MM.1S (cell line): ENCODE measurements at regions not wholly inside any gene's neighbourhood (a gene's known extent, or its start where the extent isn't known, plus 50 kb on each side); places are given as distances from the start of the nearest gene placed in this dataset.

ENCODE experiments used
- DNase-seq: peaks from one replicate; pipeline ENCODE4 v3.0.0-alpha.2; 2015
- H2AFZ ChIP-seq: fragments of 300-600 bp; sonication (generic); 2 replicates; pipeline ENCODE4 v1.6.0; 2016; ENCODE audit warnings: antibody characterized with exemption, low read length
- H3F3A ChIP-seq: fragments of 300-600 bp; sonication (generic); 2 replicates; pipeline ENCODE4 v1.6.1; 2016; ENCODE audit warnings: mild to moderate bottlenecking, antibody characterized with exemption, low read length, moderate library complexity, mixed read lengths; ENCODE audit not compliant: insufficient read depth
- H3K27ac ChIP-seq: fragments of 300-600 bp; sonication (generic); 2 replicates; pipeline ENCODE4 v1.5.1; 2016; ENCODE audit warnings: mild to moderate bottlenecking, low read length
- H3K27me3 ChIP-seq: fragments of 300-600 bp; sonication (generic); replicated peaks from 2 replicates; pipeline ENCODE4 v1.6.0; 2016; ENCODE audit warnings: low read length; ENCODE audit not compliant: insufficient read depth
- H3K36me3 ChIP-seq: fragments of 300-600 bp; sonication (generic); replicated peaks from 2 replicates; pipeline ENCODE4 v1.6.1; 2016; ENCODE audit warnings: mild to moderate bottlenecking, low read length, mixed read lengths; ENCODE audit not compliant: insufficient read depth
- H3K4me1 ChIP-seq: fragments of 300-600 bp; sonication (generic); 2 replicates; pipeline ENCODE4 v1.6.1; 2016; ENCODE audit warnings: low read length, mixed read lengths
- H3K4me2 ChIP-seq: fragments of 300-600 bp; sonication (generic); 2 replicates; pipeline ENCODE4 v1.6.0; 2016; ENCODE audit warnings: low read depth, low read length
- H3K4me3 ChIP-seq: fragments of 300-600 bp; sonication (generic); 2 replicates; pipeline ENCODE4 v1.5.1; 2016; ENCODE audit warnings: low read length, mixed read lengths
- H3K79me2 ChIP-seq: fragments of 300-600 bp; sonication (generic); 2 replicates; pipeline ENCODE4 v1.6.1; 2016; ENCODE audit warnings: mixed run types, low read length, mixed read lengths
- H3K9ac ChIP-seq: fragments of 300-600 bp; sonication (generic); 2 replicates; pipeline ENCODE4 v1.6.1; 2016; ENCODE audit warnings: low read length, mixed read lengths
- H3K9me2 ChIP-seq: fragments of 300-600 bp; sonication (generic); replicated peaks from 2 replicates; pipeline ENCODE4 v1.6.1; 2016; ENCODE audit warnings: mild to moderate bottlenecking, low read length, mixed read lengths; ENCODE audit not compliant: insufficient read depth
- H3K9me3 ChIP-seq: fragments of 300-600 bp; sonication (generic); replicated peaks from 2 replicates; pipeline ENCODE4 v1.6.1; 2016; ENCODE audit warnings: mild to moderate bottlenecking, low read length, mixed read lengths; ENCODE audit not compliant: insufficient read depth
- H4K20me1 ChIP-seq: fragments of 300-600 bp; sonication (generic); 2 replicates; pipeline ENCODE4 v1.6.1; 2016; ENCODE audit warnings: mild to moderate bottlenecking, low read length, moderate library complexity, mixed read lengths; ENCODE audit not compliant: insufficient read depth
- EZH2 ChIP-seq: fragments of 300-600 bp; sonication (generic); optimal IDR thresholded peaks from 2 replicates; pipeline ENCODE3; 2017; ENCODE audit warnings: low read depth, mild to moderate bottlenecking, antibody characterized with exemption, low read length, mixed read lengths
- EZH2phosphoT487 ChIP-seq: fragments of 300-600 bp; sonication (generic); IDR thresholded peaks from 2 replicates; pipeline ENCODE4 v1.6.1; 2018; ENCODE audit warnings: antibody characterized with exemption, low read length
- TF ChIP-seq, protein P1 (sequence below): fragments of 300-600 bp; sonication (generic); IDR thresholded peaks from 2 replicates; pipeline ENCODE4 v1.5.1; 2016; ENCODE audit warnings: antibody characterized with exemption, low read length, mixed read lengths

DNA sequence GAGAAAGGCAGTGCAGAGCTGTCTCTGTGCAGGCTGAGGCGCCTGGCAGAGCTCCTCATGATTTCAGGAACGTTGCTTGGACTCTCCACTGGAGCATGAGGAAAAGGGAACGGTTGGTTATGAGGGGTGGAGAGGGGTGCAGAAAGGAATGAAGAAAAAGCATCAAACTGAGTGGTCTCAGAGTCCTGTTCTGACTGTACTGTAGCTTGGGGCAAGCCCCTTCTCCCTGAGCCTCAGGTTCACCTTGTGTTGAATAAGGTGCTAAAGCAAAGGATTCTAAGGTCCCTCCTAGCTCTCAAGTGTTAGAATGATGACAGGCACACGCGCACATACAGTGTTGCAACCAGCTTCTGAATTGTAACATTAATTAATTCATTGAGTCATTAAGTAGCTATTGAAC, 125.2 kb upstream of the PARP11 start:
- DNase-seq, result no peak
- Histone ChIP-seq H3K36me3 (no peaks in the 10 kb centered on the region), H3K9me2 (no peaks in the 10 kb centered on the region), H3K9me3 (no peaks in the 10 kb centered on the region), H3K27ac (no peak overlapping the region), H3K4me1 (no peaks in the 10 kb centered on the region), H3K79me2 (no peaks in the 10 kb centered on the region), H3K9ac (no peak overlapping the region), H3F3A (no peaks in the 10 kb centered on the region), H3K4me2 (no peak overlapping the region), H3K27me3 (no peaks in the 10 kb centered on the region), H4K20me1 (no peaks in the 10 kb centered on the region), H2AFZ (no peak overlapping the region), H3K4me3 (no peak overlapping the region)
- TF ChIP-seq EZH2 (no peak), EZH2phosphoT487 (no peak)
- TF ChIP-seq, protein P1, sequence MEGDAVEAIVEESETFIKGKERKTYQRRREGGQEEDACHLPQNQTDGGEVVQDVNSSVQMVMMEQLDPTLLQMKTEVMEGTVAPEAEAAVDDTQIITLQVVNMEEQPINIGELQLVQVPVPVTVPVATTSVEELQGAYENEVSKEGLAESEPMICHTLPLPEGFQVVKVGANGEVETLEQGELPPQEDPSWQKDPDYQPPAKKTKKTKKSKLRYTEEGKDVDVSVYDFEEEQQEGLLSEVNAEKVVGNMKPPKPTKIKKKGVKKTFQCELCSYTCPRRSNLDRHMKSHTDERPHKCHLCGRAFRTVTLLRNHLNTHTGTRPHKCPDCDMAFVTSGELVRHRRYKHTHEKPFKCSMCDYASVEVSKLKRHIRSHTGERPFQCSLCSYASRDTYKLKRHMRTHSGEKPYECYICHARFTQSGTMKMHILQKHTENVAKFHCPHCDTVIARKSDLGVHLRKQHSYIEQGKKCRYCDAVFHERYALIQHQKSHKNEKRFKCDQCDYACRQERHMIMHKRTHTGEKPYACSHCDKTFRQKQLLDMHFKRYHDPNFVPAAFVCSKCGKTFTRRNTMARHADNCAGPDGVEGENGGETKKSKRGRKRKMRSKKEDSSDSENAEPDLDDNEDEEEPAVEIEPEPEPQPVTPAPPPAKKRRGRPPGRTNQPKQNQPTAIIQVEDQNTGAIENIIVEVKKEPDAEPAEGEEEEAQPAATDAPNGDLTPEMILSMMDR, result no peak

DNA sequence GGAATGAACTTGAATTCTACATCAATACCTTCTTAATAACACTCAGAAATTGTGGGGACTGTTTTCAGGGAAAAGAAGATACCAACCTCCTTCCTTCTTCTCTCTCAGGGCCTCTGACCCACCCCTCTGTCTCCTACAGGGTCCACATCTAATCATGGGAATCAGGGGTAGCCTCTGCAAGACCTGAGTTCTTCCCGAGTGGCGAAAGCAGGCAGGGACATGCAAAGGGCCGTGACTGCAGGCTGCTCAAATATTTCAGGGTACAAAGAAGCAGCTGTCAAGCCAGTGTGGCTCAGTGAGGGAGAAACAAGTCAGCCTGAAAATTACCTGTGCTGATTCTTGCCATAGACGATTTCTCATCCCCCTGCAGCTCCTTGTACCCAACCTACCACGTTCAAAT, 123.1 kb upstream of the PARP11 start:
- Histone ChIP-seq H3K4me2 (no peak overlapping the region), H3F3A (no peaks in the 10 kb centered on the region), H3K79me2 (no peaks in the 10 kb centered on the region), H3K36me3 (no peaks in the 10 kb centered on the region), H2AFZ (no peak overlapping the region), H3K9ac (no peak overlapping the region), H3K4me1 (no peaks in the 10 kb centered on the region), H3K9me3 (no peaks in the 10 kb centered on the region), H3K4me3 (no peak overlapping the region), H3K27ac (no peak overlapping the region), H4K20me1 (no peaks in the 10 kb centered on the region), H3K9me2 (no peaks in the 10 kb centered on the region), H3K27me3 (no peaks in the 10 kb centered on the region)
- TF ChIP-seq, protein P1, result no peak
- TF ChIP-seq EZH2phosphoT487 (no peak), EZH2 (no peak)
- no peak for DNase-seq

DNA sequence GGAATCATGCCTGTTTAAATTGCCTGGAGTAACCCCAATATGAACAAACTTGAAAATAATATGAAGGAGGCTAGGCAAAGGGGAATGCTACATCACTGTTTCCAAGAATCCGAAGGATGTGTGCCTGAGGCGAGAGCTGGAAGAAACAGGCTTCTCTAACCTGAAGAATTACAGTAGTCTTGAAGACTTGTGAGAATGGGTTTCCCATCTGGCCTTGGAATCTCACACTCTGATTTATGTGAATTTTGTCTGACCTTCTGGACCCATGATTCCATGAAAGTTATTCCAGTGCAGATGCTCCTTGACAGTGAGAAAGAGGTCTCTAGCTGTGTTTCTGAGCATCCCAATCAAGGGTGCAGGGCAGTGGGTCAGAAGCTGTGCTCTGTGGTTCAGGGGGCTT, 122.1 kb upstream of the PARP11 start:
- TF ChIP-seq EZH2, result no peak
- no peak for TF ChIP-seq EZH2phosphoT487
- TF ChIP-seq, protein P1, result no peak
- H3K4me1 ChIP-seq, result no peaks in the 10 kb centered on the region
- no peaks in the 10 kb centered on the region for H3K27me3 ChIP-seq
- H3K27ac ChIP-seq, result no peak overlapping the region
- no peak overlapping the region for H3K9ac ChIP-seq
- no peaks in the 10 kb centered on the region for H3F3A ChIP-seq
- no peak overlapping the region for H3K4me2 ChIP-seq
- H3K9me3 ChIP-seq, result no peaks in the 10 kb centered on the region
- H3K79me2 ChIP-seq, result no peaks in the 10 kb centered on the region
- DNase-seq, result no peak
- no peaks in the 10 kb centered on the region for H4K20me1 ChIP-seq
- no peaks in the 10 kb centered on the region for H3K36me3 ChIP-seq
- H2AFZ ChIP-seq, result no peak overlapping the region
- no peaks in the 10 kb centered on the region for H3K9me2 ChIP-seq
- no peak overlapping the region for H3K4me3 ChIP-seq

DNA sequence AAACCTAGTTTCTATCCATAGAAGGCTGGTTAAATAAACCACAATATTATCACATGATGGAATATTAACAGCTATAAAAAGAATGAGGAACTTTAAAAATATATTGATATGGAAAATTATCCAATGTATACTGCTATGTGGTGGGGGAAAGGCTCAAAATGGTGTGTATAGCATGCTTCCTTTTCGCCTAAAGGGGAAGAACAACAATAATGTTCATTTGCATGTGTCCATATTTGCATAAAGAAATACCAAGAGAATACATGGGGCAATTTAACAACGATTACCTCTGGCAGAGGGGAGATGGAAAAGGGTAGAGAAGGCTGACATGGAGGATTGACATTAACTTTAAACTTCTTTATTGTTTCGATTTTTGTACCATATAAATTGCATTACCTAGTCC, 121.3 kb upstream of the PARP11 start:
- Histone ChIP-seq H3K9me3 (no peaks in the 10 kb centered on the region), H4K20me1 (no peaks in the 10 kb centered on the region), H3K79me2 (no peaks in the 10 kb centered on the region), H3K27ac (no peak overlapping the region), H3K36me3 (no peaks in the 10 kb centered on the region), H3K4me3 (no peak overlapping the region), H3F3A (no peaks in the 10 kb centered on the region), H3K9ac (no peak overlapping the region), H3K4me1 (peaks cover 5% of the 10 kb centered on the region), H2AFZ (no peak overlapping the region), H3K4me2 (no peak overlapping the region), H3K9me2 (no peaks in the 10 kb centered on the region), H3K27me3 (no peaks in the 10 kb centered on the region)
- TF ChIP-seq, protein P1, result no peak
- TF ChIP-seq EZH2phosphoT487 (no peak), EZH2 (no peak)
- DNase-seq, result no peak
